ENCODE measurements at regions not wholly inside any gene's neighbourhood (a gene's known extent, or its start where the extent isn't known, plus 50 kb on each side); places are given as distances from the start of the nearest gene placed in this dataset.

DNA sequence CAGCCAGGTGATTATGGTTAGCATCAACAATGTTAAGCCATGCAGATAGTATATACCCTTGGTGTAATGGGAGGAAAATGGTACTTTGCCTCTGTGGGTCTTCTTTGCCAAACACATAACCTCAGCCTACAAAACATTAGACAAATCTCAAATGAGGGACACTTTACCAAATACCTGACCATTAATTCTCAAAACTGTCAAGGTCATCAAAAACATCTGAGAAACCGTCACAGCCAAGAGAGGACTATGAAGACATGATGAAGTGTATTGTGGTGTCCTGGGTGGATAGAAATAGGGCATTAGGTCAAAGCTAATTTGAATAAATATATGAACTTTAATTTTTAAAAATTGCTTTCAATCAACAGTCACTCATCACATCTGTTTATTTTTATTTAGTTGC is 1036.1 kb downstream of the AGBL1 start:
- DNase-seq (ENCODE audit: low spot score), result no peak
- intact Hi-C loops (cut with DNase I), result no loop called here
- ATAC-seq, result no peak

DNA sequence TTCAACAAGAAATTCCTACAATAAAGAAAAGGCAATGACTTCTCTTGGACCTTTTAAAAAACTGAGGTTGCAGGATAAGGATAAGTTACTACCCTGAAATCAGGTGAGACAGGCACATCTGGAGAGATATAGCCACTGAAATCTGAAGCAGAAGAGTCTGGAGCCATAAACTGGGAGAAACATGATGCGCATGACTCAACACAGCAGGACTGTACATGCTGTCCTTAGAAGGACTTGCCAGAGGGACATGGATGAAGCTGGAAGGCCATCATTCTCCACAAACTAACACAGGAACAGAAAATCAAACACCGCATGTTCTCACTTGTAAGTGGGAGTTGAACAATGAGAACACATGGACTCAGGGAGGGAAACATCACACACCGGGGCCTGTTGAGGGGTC is 1020.2 kb downstream of the AGBL1 start:
- ATAC-seq (no peak), DNase-seq (ENCODE audit: low spot score) (no peak)
- intact Hi-C loops (cut with DNase I), result no loop called here

GRCh38 chr15:87089551-87089950 is 1009.9 kb downstream of the AGBL1 start:
- ATAC-seq (no peak), DNase-seq (ENCODE audit: low spot score) (no peak)
- intact Hi-C loops (cut with DNase I), result no loop called here

DNA sequence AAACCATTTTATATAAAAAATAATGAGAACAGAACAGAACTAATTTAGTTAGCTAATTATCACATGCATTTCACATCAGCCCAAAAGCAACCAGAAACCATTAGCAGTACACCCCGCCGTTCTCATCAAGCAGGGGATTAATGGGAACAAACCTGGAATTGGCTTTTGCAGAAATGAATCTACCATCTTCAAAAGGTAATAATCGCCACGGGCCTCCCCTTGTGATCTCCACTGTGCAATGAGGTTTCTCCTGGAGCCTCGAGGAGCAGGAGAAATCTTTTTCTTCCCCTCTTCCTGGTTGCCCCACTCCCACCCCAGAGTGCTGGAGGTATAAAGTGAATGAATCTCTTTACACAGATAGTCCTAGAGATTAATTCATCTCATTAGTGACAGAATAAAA is 1003.5 kb downstream of the AGBL1 start:
- DNase-seq (ENCODE audit: low spot score) (no peak), ATAC-seq (no peak)
- intact Hi-C loops (cut with DNase I), result no loop called here

GRCh38 chr15:87082581-87082980 is 1002.9 kb downstream of the AGBL1 start:
- intact Hi-C loops (cut with DNase I), result no loop called here
- ATAC-seq (no peak), DNase-seq (ENCODE audit: low spot score) (no peak)

DNA sequence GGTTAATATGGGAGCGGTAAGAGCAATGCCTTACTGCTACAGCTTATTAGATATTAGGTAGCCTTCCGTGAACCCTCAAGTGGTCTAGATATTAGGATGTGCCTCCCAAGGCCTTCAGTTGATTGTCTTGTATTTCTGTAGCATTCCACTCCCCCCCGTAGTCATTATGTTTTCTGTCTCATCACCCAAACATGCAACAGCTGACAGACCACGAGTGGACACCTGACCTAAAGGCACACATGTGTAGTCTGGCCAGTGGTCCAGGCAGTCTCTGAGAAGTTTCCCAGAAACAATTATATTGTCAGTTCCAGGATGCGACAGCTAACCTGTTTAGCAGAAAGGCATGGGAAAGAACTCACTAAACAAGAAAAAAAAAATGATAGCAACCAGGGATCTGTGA is 1000.9 kb downstream of the AGBL1 start:
- no peak for ATAC-seq
- DNase-seq (ENCODE audit: low spot score), result no peak
- intact Hi-C loops (cut with DNase I), result no loop called here

Data from sciatic nerve (tissue), 2 donors.